ENCODE measurements at regions not wholly inside any gene's neighbourhood (a gene's known extent, or its start where the extent isn't known, plus 50 kb on each side); places are given as distances from the start of the nearest gene placed in this dataset.

GRCh38 chr5:61822584-61822983 is 483.4 kb upstream of the KIF2A start:
- no peak overlapping the region for H3K27ac Mint-ChIP-seq
- no peaks in the 10 kb centered on the region for H3K9me3 Mint-ChIP-seq
- no peaks in the 10 kb centered on the region for H3K4me1 Mint-ChIP-seq
- ATAC-seq (replicated peaks) (peak in 1 of 2 donors; percentile 21), DNase-seq (no peak)
- no peak overlapping the region for H3K4me3 Mint-ChIP-seq
- H3K27me3 Mint-ChIP-seq: peaks cover 5 to 15% of the 10 kb centered on the region in 2 donors
- no peaks in the 10 kb centered on the region for H3K36me3 Mint-ChIP-seq

- DNase-seq (no peak), ATAC-seq (replicated peaks) (peak in 1 of 2 donors; percentile 7)
- Mint-ChIP-seq H3K9me3 (no peaks in the 10 kb centered on the region), H3K27me3 (peaks cover 5 to 15% of the 10 kb centered on the region in 2 donors), H3K27ac (no peak overlapping the region), H3K4me1 (no peaks in the 10 kb centered on the region), H3K36me3 (no peaks in the 10 kb centered on the region), H3K4me3 (no peak overlapping the region)
Measured at GRCh38 chr5:61823065-61823464, 482.9 kb upstream of the KIF2A start.

- Mint-ChIP-seq H3K27ac (no peak overlapping the region), H3K36me3 (no peaks in the 10 kb centered on the region), H3K27me3 (peaks cover 5 to 15% of the 10 kb centered on the region in 2 donors), H3K9me3 (no peaks in the 10 kb centered on the region), H3K4me1 (no peaks in the 10 kb centered on the region), H3K4me3 (no peak overlapping the region)
- ATAC-seq (replicated peaks) (no peak), DNase-seq (no peak)
Measured at GRCh38 chr5:61823781-61824180, 482.2 kb upstream of the KIF2A start.

- H3K36me3 Mint-ChIP-seq: no peaks in the 10 kb centered on the region
- H3K4me1 Mint-ChIP-seq: no peaks in the 10 kb centered on the region
- no peaks in the 10 kb centered on the region for H3K9me3 Mint-ChIP-seq
- ATAC-seq (replicated peaks): no peak
- no peak for DNase-seq
- peaks cover 5 to 15% of the 10 kb centered on the region in 2 donors for H3K27me3 Mint-ChIP-seq
- H3K27ac Mint-ChIP-seq: no peak overlapping the region
- H3K4me3 Mint-ChIP-seq: no peak overlapping the region
Measured at GRCh38 chr5:61824396-61824795, 481.6 kb upstream of the KIF2A start.

GRCh38 chr5:61827445-61827975 is 478.5 kb upstream of the KIF2A start:
- Mint-ChIP-seq H3K36me3 (no peaks in the 10 kb centered on the region), H3K27ac (no peak overlapping the region), H3K27me3 (peaks cover 5 to 11% of the 10 kb centered on the region in 2 donors), H3K4me3 (no peak overlapping the region), H3K4me1 (no peaks in the 10 kb centered on the region), H3K9me3 (no peaks in the 10 kb centered on the region)
- DNase-seq (no peak), ATAC-seq (replicated peaks) (no peak)

- H3K9me3 Mint-ChIP-seq: no peaks in the 10 kb centered on the region
- H3K36me3 Mint-ChIP-seq: no peaks in the 10 kb centered on the region
- no peak for DNase-seq
- no peak overlapping the region for H3K4me3 Mint-ChIP-seq
- H3K27me3 Mint-ChIP-seq: peaks cover 0 to 3% of the 10 kb centered on the region in 2 donors
- no peak for ATAC-seq (replicated peaks)
- no peak overlapping the region for H3K27ac Mint-ChIP-seq
- H3K4me1 Mint-ChIP-seq: no peaks in the 10 kb centered on the region
Measured at GRCh38 chr5:61828856-61829255, 477.1 kb upstream of the KIF2A start.

GRCh38 chr5:61831736-61832135 is 474.3 kb upstream of the KIF2A start:
- peaks cover 16% of the 10 kb centered on the region in 2 donors for H3K27me3 Mint-ChIP-seq
- ATAC-seq (replicated peaks) (no peak), DNase-seq (no peak)
- H3K9me3 Mint-ChIP-seq: no peaks in the 10 kb centered on the region
- no peak overlapping the region for H3K27ac Mint-ChIP-seq
- H3K36me3 Mint-ChIP-seq: no peaks in the 10 kb centered on the region
- peaks cover 0 to 2% of the 10 kb centered on the region in 2 donors for H3K4me1 Mint-ChIP-seq
- H3K4me3 Mint-ChIP-seq: no peak overlapping the region

- Mint-ChIP-seq H3K9me3 (no peaks in the 10 kb centered on the region), H3K36me3 (no peaks in the 10 kb centered on the region), H3K27me3 (peaks cover 23 to 32% of the 10 kb centered on the region in 2 donors), H3K27ac (no peak overlapping the region), H3K4me1 (peaks cover 0 to 2% of the 10 kb centered on the region in 2 donors), H3K4me3 (no peak overlapping the region)
- ATAC-seq (replicated peaks): no peak
- DNase-seq: no peak
Measured at GRCh38 chr5:61837788-61838187, 468.2 kb upstream of the KIF2A start.

- Mint-ChIP-seq H3K27me3 (peaks cover 25 to 28% of the 10 kb centered on the region in 2 donors), H3K27ac (no peak overlapping the region), H3K4me3 (no peak overlapping the region), H3K9me3 (no peaks in the 10 kb centered on the region), H3K36me3 (no peaks in the 10 kb centered on the region), H3K4me1 (peaks cover 0 to 2% of the 10 kb centered on the region in 2 donors)
- DNase-seq: no peak
- ATAC-seq (replicated peaks): no peak
Measured at GRCh38 chr5:61840361-61840760, 465.6 kb upstream of the KIF2A start.

GRCh38 chr5:61842840-61843239 is 463.2 kb upstream of the KIF2A start:
- DNase-seq (no peak), ATAC-seq (replicated peaks) (no peak)
- H3K4me1 Mint-ChIP-seq: no peaks in the 10 kb centered on the region
- no peaks in the 10 kb centered on the region for H3K36me3 Mint-ChIP-seq
- peaks cover 0 to 4% of the 10 kb centered on the region in 2 donors for H3K9me3 Mint-ChIP-seq
- no peak overlapping the region for H3K4me3 Mint-ChIP-seq
- H3K27ac Mint-ChIP-seq: no peak overlapping the region
- peaks cover 11 to 28% of the 10 kb centered on the region in 2 donors for H3K27me3 Mint-ChIP-seq

- DNase-seq (no peak), ATAC-seq (replicated peaks) (no peak)
- H3K9me3 Mint-ChIP-seq: peaks cover 7 to 9% of the 10 kb centered on the region in 2 donors
- no peaks in the 10 kb centered on the region for H3K4me1 Mint-ChIP-seq
- H3K4me3 Mint-ChIP-seq: no peak overlapping the region
- H3K27me3 Mint-ChIP-seq: peaks cover 0 to 5% of the 10 kb centered on the region in 2 donors
- no peaks in the 10 kb centered on the region for H3K36me3 Mint-ChIP-seq
- no peak overlapping the region for H3K27ac Mint-ChIP-seq
Measured at GRCh38 chr5:61850696-61851095, 455.3 kb upstream of the KIF2A start.

- Mint-ChIP-seq H3K4me1 (no peaks in the 10 kb centered on the region), H3K27ac (no peak overlapping the region), H3K27me3 (no peaks in the 10 kb centered on the region), H3K36me3 (no peaks in the 10 kb centered on the region), H3K4me3 (no peak overlapping the region), H3K9me3 (peaks cover 2 to 13% of the 10 kb centered on the region in 2 donors)
- no peak for DNase-seq
- no peak for ATAC-seq (replicated peaks)
Measured at GRCh38 chr5:61854531-61854930, 451.5 kb upstream of the KIF2A start.

- peaks cover 0 to 4% of the 10 kb centered on the region in 2 donors for H3K9me3 Mint-ChIP-seq
- ATAC-seq (replicated peaks) (no peak), DNase-seq (no peak)
- H3K4me1 Mint-ChIP-seq: no peaks in the 10 kb centered on the region
- H3K4me3 Mint-ChIP-seq: no peak overlapping the region
- no peaks in the 10 kb centered on the region for H3K27me3 Mint-ChIP-seq
- H3K27ac Mint-ChIP-seq: no peak overlapping the region
- H3K36me3 Mint-ChIP-seq: no peaks in the 10 kb centered on the region
Measured at GRCh38 chr5:61860978-61861377, 445.0 kb upstream of the KIF2A start.

GRCh38 chr5:61866930-61867329 is 439.1 kb upstream of the KIF2A start:
- H3K27me3 Mint-ChIP-seq: peaks cover 0 to 6% of the 10 kb centered on the region in 2 donors
- peak; percentile 53 to 57 for ATAC-seq (replicated peaks)
- no peaks in the 10 kb centered on the region for H3K4me1 Mint-ChIP-seq
- no peak for DNase-seq
- no peak overlapping the region for H3K27ac Mint-ChIP-seq
- H3K36me3 Mint-ChIP-seq: no peaks in the 10 kb centered on the region
- peaks cover 4 to 10% of the 10 kb centered on the region in 2 donors for H3K9me3 Mint-ChIP-seq
- no peak overlapping the region for H3K4me3 Mint-ChIP-seq

GRCh38 chr5:61869333-61869732 is 436.7 kb upstream of the KIF2A start:
- Mint-ChIP-seq H3K4me3 (no peak overlapping the region), H3K9me3 (peaks cover 7 to 21% of the 10 kb centered on the region in 2 donors), H3K36me3 (peaks cover 0 to 5% of the 10 kb centered on the region in 2 donors), H3K4me1 (no peaks in the 10 kb centered on the region), H3K27me3 (peaks cover 0 to 6% of the 10 kb centered on the region in 2 donors), H3K27ac (no peak overlapping the region)
- no peak for DNase-seq
- no peak for ATAC-seq (replicated peaks)

GRCh38 chr5:61878471-61878870 is 427.5 kb upstream of the KIF2A start:
- H3K27ac Mint-ChIP-seq: no peak overlapping the region

More at GRCh38 chr5:61878471-61878870, 427.5 kb upstream of the KIF2A start:
- H3K36me3 Mint-ChIP-seq: no peaks in the 10 kb centered on the region
- peaks cover 0 to 8% of the 10 kb centered on the region in 2 donors for H3K27me3 Mint-ChIP-seq
- ATAC-seq (replicated peaks) (no peak), DNase-seq (no peak)
- peaks cover 0 to 3% of the 10 kb centered on the region in 2 donors for H3K9me3 Mint-ChIP-seq
- no peak overlapping the region for H3K4me3 Mint-ChIP-seq
- no peaks in the 10 kb centered on the region for H3K4me1 Mint-ChIP-seq
